GM12892 (cell line): ENCODE measurements at regions not wholly inside any gene's neighbourhood (a gene's known extent, or its start where the extent isn't known, plus 50 kb on each side); places are given as distances from the start of the nearest gene placed in this dataset.

Experiments used
- POLR2A ChIP-seq: IDR thresholded peaks from 2 replicates; pipeline ENCODE4 v1.6.1; 2011; ENCODE audit warnings: low read depth, low read length, control low read depth
- POLR2AphosphoS5 ChIP-seq: IDR thresholded peaks from 2 replicates; pipeline ENCODE4 v1.6.1; 2011; ENCODE audit warnings: low read depth, low read length, control low read depth
- TAF1 ChIP-seq: IDR thresholded peaks from 2 replicates; pipeline ENCODE4 v1.6.1; 2011; ENCODE audit warnings: low read depth, mild to moderate bottlenecking, control low read depth, low read length, borderline replicate concordance

GRCh38 chr9:89869793-89870580, 265.2 kb downstream of the GADD45G start:
- TF ChIP-seq TAF1 = no peak
- no peak for TF ChIP-seq POLR2A
- no peak for TF ChIP-seq POLR2AphosphoS5
